AG04449 (cell line): ENCODE measurements at regions not wholly inside any gene's neighbourhood (a gene's known extent, or its start where the extent isn't known, plus 50 kb on each side); places are given as distances from the start of the nearest gene placed in this dataset.

Experiments used
- CTCF ChIA-PET: fragments of 350-600 bp; formaldehyde crosslinking; extraction: SDS; loops from one replicate; lab custom pipeline; 2021; ENCODE audit warnings: antibody characterized with exemption; lab: Yijun Ruan, JAX
- POLR2A ChIA-PET: fragments of 400-600, 350-600 bp; formaldehyde crosslinking; extraction: SDS; loops from one replicate; lab custom pipeline; 2020; ENCODE audit warnings: antibody characterized with exemption, inconsistent platforms; lab: Yijun Ruan, JAX
- DNase-seq: peaks from one replicate; pipeline ENCODE4 v3.0.0-alpha.2; 2010; ENCODE audit warnings: low read depth, low spot score
- H3K4me3 ChIP-seq: 2 replicates; pipeline ENCODE4 v1.5.1; 2011; ENCODE audit warnings: low read depth, mild to moderate bottlenecking, control low read depth, low read length
- TF ChIP-seq, protein P1 (sequence below): IDR thresholded peaks from one replicate; pipeline ENCODE4 v1.5.1; 2011; ENCODE audit warnings: mild to moderate bottlenecking, moderate library complexity, low read length, control low read depth, inconsistent platforms; ENCODE audit not compliant: insufficient read depth; ENCODE audit errors: missing control alignments

DNA sequence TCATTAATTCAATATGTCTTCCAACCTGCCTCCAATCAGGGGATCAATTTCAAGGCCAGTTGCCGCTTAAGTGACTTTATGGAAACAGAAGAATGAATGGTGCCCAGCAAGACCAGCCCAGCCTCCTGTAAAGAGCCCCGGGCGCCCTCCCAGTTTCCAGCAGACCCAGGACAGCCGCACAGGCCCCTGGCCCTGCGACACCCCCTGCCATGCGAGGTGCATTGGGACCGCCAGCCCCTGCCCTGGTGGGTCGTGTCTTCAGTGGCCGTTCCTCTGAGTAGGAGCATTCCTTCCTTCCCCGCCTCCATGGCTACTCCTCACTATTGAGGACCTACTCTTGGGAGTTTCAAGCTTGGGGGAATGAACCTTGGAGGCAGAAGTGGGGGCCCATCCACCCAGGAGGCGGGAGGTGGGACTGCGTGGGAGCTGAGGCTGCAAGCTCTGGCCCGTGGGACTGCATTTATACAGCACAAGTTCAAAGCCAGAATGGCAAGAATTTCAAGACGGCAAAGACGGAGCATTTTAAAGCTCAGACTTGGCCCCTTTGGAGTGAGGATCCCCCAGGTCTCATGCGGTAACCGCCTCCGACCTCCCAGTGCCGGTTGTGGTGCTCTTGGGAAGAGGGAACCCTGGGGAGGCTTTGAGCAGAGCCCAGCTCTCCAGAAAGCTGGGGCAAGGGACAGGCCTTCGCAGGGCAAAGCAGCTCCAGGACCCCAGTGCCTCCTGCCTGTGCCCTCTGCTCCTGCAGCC is 73.1 kb upstream of the ACTRT2 start:
- DNase-seq: no peak
- no peak overlapping the region for H3K4me3 ChIP-seq
- TF ChIP-seq, protein P1, sequence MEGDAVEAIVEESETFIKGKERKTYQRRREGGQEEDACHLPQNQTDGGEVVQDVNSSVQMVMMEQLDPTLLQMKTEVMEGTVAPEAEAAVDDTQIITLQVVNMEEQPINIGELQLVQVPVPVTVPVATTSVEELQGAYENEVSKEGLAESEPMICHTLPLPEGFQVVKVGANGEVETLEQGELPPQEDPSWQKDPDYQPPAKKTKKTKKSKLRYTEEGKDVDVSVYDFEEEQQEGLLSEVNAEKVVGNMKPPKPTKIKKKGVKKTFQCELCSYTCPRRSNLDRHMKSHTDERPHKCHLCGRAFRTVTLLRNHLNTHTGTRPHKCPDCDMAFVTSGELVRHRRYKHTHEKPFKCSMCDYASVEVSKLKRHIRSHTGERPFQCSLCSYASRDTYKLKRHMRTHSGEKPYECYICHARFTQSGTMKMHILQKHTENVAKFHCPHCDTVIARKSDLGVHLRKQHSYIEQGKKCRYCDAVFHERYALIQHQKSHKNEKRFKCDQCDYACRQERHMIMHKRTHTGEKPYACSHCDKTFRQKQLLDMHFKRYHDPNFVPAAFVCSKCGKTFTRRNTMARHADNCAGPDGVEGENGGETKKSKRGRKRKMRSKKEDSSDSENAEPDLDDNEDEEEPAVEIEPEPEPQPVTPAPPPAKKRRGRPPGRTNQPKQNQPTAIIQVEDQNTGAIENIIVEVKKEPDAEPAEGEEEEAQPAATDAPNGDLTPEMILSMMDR: no peak
- ChIA-PET POLR2A (no interaction called here), CTCF (no interaction called here)

DNA sequence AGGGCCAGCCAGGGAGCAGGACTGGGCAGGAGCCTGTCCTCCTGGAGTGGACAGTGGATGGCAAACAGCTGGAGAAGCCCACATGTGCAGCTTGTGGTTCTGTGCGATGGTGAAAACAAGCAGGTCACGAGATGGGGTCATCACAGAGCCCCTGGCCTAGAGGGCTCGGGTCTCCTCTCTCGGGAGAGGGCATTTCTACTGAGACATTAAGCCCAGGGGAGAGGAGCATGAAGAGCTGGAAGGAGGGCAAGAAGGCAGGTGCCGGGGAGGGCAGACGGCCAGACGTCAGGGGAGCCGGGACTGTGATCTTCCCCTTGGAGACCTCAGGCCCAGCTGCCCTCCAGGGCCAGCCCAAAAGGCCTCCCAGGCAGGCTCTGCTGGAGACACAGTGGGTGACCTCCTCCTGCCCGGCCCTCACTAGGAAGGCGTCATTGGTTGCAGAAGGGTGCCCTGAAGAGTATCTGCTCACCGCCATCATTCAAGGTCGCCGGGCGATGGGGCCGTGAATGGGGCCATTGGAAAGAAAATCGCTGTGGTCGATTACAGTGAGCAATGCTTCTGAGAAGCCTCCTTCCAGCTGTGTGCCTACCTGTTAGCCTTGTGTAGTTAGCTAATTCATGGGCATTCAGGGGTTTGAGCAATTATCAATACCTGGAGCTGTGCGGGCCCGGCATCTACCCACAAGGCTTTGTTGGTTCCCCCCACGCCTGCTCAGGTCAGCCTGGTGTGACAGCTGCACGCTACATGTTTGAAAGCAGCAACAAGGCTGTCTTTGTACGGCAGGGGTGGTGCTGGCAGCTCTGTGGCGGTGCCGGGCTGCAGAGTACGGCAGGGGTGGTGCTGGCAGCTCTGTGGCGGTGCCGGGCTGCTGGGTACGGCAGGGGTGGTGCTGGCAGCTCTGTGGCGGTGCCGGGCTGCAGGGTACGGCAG is 72.3 kb upstream of the ACTRT2 start:
- CTCF ChIA-PET: no interaction called here

DNA sequence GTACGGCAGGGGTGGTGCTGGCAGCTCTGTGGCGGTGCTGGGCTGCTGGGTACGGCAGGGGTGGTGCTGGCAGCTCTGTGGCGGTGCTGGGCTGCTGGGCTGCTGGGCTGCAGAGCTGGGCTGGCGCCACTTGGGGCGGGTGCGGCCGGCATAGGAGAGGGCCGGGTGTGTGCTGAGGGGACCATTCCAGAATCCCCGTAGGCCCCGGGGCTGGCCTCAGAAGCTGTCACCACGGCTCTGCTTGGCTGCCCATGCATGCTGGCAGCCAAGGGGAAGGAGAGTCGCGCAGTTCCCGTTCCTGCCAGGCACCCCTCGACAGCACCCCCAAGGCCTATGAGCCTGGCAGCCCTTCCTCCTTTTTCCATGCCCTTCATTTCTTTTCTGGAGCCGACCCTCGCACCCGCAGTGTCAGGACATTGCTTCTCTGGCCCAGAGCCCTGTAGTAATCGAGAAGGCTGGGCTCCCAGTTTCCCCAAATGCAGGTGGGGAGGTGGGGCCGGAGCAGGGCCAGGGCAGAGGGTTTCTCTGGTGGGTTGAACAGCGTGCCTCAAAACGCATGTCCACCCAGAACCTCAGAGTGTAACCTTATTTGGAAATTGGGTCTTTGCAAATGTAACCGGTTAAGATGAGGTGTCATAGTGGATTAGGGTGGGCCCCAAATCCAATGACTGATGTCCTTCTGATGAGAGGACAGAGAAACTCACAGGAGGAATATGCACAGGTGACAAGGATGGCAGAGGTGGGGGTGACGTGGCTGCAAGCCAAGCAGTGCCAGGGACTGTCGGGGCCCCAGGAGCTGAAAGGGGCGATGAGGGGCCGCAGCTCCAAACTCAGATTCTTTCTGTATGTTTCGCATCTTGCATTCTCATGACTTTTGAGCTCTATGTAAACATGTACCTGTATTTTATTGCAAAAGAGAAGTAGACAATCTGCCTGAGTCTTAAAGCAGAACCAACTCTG is 71.0 kb upstream of the ACTRT2 start:
- no peak for DNase-seq
- ChIA-PET CTCF (no interaction called here), POLR2A (no interaction called here)
- TF ChIP-seq, protein P1: no peak
- no peak overlapping the region for H3K4me3 ChIP-seq

More for the DNA sequence above, 72.3 kb upstream of the ACTRT2 start:
- TF ChIP-seq, protein P1: no peak
- no peak overlapping the region for H3K4me3 ChIP-seq
- POLR2A ChIA-PET: no interaction called here
- DNase-seq: no peak

- H3K4me3 ChIP-seq: no peak overlapping the region
- TF ChIP-seq, protein P1: no peak
- DNase-seq: no peak
- POLR2A ChIA-PET: no interaction called here
- CTCF ChIA-PET: no interaction called here
These were observed 70.4 kb upstream of the ACTRT2 start for GRCh38 chr1:2950926-2951305.

DNA sequence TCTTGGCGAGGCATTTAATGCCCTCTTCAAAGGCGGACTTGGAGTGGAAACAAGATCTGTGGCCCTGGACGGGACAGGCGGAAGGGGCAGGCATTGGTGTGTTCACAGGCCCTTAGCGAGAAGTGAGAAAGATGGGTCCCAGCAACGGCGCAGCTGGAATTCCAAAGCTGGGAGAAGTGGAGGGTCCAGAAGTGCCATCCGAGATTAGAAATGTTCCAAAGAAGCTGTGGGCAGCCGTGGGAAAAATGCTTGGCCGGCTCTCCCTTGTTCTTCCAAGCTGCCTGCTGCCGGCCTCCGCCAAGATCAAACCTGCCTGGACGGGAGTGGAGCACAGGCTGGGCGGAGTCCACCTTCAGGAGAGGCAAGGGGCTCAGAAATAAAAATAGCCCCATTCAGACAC is 69.4 kb upstream of the ACTRT2 start:
- no peak overlapping the region for H3K4me3 ChIP-seq
- POLR2A ChIA-PET: no interaction called here
- DNase-seq: no peak
- TF ChIP-seq, protein P1: no peak
- CTCF ChIA-PET: no interaction called here

GRCh38 chr1:2952371-2952770 is 68.9 kb upstream of the ACTRT2 start:
- DNase-seq: no peak
- CTCF ChIA-PET: no interaction called here
- H3K4me3 ChIP-seq: no peak overlapping the region
- TF ChIP-seq, protein P1: no peak
- POLR2A ChIA-PET: no interaction called here
